CD1c-positive myeloid dendritic cell (primary cell): ENCODE measurements at regions not wholly inside any gene's neighbourhood (a gene's known extent, or its start where the extent isn't known, plus 50 kb on each side); places are given as distances from the start of the nearest gene placed in this dataset.

ENCODE experiments used
- DNase-seq: peaks from one replicate; pipeline ENCODE4 v3.0.0-alpha.2; 2016; ENCODE audit errors: extremely low spot score

- DNase-seq: no peak
These were observed 137.7 kb upstream of the MYOCD start for GRCh38 chr17:12528036-12528435.

DNA sequence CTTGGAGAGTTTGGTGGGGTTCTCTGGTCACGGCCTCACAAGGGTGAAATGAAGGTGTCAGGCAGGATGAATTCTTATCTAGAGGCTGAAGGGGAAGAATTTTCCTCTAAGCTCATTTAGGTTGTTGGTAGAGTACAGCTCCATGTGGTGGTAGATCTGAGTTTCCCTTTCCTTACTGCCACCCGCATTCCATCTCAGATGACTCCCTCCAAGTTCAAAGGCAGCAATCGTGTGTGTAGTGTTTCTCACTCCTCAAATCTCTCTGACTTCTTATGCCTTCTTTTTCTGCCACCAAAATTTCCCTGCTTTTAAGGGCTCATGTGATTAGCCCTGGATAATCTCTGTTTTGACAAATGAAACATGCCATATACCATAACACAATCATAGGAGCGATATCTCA is 135.5 kb upstream of the MYOCD start:
- no peak for DNase-seq

DNA sequence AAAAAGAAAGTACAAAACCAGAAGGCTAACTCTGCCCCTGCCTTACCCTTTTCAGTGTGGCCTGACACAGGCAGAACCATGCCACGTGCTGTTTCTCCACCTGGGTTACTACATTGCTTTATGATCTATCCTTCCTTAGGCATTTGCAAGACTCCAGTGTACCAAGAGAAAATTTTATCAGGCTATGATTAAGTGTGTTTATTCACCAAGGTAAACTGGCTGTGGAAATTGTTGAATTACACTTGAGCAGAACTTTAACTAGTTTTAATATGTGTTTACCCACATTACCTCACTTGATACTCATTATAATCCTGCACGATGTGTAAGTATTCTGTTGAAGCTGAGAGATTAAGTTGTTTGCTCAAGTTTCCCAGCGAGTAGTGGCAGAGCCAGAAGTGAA is 129.7 kb upstream of the MYOCD start:
- no peak for DNase-seq

DNA sequence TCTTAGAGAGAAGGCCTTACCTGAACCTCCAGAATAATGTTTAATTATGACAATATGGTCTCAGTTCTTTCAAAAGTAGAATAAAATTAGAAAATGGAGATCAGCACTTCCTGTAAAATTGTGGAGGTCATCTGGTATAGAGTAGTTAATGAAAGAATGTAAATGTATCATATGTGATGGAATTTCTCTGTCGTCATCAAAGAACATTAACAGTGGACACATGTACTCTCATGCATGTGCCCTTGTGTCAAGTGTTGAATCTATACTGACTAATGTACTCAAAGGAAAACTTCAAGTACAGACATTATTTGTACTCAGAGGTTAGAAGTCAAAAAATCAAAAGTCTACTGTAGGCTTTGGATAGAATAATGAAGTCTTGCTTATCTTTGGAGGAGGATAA is 129.2 kb upstream of the MYOCD start:
- DNase-seq: no peak

- no peak for DNase-seq
These were observed 128.3 kb upstream of the MYOCD start for GRCh38 chr17:12537436-12537835.

DNA sequence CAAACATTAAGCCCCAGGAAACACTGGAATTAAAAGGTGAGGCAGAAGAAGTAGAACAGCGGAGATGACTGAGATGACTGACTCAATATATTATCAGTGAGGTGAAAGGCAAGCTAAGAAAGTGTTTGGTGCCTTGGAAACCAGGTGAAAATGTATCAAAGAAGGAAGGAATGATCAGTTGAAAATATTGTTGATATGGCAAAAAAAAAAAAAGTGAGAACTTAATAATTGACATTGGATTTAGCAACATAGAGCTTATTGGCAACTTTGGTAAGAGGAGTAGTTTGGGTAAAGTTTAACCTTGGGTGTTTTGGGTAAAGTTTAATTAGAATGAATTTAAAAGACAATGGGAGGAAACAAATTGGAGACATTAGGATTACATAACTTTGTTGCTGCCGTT is 127.7 kb upstream of the MYOCD start:
- DNase-seq: no peak

GRCh38 chr17:12545877-12546513 is 119.7 kb upstream of the MYOCD start:
- peak; percentile 18 for DNase-seq

DNA sequence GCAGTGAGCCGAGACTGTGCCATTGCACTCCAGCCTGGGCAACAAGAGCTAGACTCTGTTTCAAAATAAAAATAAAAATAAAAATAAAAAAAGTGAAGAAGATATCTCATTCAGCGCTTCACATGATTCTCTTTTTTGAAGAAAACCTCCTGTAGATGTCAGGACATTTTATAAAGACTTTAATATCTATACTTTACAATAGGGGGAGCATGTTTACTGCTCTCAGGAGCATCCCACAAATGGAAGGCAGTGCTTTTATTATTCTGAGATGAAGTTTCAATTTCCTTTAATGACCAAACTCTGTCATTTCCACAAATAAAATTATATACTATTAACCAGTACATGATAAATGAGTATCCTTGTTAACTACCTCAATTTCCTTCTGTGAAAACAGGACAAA is 118.7 kb upstream of the MYOCD start:
- no peak for DNase-seq

DNA sequence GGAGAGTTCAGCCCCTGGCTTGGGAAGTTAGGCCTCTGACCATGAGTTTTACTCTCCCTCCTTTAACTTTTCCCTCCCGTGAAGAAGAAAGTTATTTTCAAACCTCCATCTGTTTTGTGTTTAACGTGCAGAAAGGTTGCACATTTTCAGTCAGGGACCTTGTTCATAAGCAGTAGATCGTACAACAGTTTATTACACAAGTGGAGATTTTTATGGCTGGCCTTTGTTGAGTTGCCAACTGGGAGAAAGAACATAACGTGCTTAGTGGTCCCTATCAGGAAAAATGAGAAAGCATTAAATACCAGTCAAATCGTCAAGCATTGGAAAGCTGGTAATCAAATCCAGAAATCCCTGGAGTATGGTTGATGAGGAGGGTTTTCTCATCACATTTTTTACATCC is 117.9 kb upstream of the MYOCD start:
- no peak for DNase-seq

DNA sequence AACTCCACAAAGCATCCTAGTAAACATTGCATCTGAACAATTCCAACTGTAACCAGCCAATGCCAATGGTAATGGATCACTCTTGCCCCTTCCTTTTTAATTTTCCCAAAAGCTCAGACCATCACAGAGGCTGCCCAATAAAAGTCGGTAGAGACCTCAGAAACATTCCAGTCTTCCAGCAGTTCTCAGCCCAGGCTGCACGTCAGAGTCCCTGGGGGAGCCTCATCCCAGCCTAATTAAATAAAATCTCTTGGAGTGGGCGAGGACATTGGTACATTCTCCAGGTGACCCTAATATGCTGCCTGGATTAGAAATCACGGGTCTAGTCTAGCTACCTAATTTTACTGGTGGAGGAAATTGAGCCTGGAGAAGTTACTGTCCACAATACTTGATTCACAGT is 117.1 kb upstream of the MYOCD start:
- no peak for DNase-seq

DNA sequence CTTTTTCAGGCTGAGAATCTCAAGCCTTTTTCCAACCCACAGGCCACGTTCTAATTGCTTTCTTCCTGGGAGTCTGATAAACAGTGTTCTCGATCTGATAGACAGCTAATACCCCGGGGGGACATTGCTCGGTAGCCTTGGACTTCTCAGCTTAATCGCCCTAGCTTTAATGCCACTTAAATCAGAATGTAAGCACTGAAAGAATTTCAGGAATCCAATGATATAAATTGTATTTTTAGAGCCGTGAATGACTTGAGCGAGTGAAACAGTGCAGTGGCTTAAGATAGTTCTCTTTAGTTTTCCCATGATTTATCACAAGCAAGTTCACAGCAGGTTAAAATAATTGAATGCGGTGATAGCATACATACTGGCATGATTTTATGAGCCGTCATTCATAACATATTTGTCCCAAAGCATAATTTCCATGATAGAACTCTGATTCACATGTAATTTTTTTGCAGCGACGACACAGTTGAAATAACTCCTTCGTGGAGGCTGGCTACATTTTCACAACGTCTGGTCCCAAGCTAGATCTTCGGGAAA is 116.1 kb upstream of the MYOCD start:
- no peak for DNase-seq

DNA sequence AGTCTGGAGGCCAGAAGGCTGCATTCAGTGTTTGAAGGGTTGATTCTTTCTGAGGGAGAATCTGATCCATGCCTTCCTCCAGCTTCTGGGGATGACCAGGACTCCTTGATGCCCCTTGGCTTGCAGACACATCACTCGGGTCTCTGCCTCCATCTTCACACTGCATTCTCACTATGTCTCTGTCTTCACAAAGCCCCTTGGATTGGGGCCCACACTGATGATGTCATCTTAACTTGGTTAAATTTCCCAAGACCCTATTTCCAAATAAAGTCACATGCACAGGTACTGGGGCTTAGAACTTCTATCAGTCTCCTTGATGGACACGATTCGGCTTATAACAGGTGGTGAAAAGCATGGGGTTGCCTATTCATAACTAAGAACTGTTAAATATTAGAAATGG is 112.1 kb upstream of the MYOCD start:
- DNase-seq: no peak

- no peak for DNase-seq
These were observed 111.4 kb upstream of the MYOCD start for GRCh38 chr17:12554251-12554650.

GRCh38 chr17:12566291-12566690 is 99.4 kb upstream of the MYOCD start:
- no peak for DNase-seq

- no peak for DNase-seq
These were observed 98.3 kb upstream of the MYOCD start for GRCh38 chr17:12567077-12568053.

DNA sequence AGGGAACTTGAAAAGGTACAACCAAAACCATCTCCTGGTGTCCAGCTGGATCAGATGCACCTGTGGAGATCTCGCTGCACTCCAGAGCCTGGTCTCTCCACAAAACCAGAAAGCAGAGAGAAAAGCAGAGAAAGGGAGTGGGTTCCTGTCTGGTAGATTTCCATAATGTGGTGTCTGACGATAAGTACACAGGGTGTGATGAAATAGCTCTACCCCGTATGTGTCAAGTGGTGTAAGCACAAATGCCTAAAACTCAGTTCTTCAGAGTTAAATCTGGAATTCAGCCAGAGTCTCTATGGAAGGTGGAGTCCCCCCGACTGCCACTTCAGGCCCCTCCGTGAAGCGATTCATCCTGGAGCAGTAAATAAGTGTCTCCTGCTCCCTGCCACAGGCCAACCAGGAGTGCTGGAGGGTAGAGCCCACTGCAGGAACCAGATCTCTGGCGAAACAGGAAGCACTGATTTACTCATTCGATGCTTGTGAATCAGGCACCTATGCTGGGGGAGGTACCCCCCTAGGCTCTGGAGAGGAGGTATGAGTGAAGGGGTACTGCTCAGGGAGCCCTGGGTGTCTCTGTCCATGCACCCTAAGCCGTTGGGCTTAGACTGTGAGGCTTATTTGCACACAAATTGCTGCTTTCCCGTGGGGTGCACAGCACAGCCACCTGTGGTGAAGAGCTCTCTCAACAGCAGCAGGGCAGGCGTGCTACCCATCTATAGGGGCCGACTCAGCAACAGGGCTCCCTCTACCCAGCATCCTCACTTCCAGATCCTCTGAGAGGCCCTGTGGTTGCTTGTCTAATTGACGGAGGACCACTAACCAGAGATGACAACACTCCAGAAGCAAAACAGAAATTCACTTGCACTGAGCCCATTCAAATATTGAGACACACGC is 97.1 kb upstream of the MYOCD start:
- no peak for DNase-seq

DNA sequence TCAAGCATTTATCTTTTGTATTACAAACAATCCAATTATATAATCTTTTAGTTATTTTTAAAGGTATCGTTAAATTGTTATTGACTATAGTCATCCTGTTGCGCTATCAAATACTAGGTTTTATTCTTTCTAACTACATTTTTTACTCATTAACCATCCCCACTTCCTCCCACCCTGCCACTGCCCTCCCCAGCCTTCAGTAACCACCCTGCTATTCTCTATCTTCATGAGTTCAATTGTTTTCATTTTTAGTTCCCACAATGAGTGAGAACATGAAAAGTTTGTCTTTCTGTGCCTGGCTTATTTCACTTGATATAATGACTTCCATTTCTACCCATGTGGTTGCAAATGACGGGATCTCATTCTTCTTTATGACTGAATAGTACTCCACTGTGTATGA is 94.1 kb upstream of the MYOCD start:
- no peak for DNase-seq

DNA sequence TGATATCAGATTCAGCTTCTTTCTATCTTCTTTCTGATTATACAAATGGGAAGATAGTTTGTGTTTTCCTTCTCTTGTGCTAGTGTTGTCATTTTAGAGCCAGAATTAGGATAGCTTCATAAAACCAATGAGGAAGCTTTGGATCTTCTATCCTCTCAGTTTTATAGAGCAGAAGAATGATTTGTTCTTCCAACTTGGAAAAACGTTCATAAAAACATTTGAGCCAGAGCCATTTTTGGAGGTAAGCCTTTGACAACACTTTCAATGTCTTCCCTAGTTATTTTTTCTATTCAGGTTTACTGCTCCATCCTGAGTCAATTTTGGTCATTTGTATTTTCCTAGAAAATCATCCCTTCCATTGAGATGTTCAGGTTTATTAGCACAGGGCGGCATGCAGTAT is 91.2 kb upstream of the MYOCD start:
- no peak for DNase-seq

GRCh38 chr17:12575641-12576040 is 90.0 kb upstream of the MYOCD start:
- no peak for DNase-seq

DNA sequence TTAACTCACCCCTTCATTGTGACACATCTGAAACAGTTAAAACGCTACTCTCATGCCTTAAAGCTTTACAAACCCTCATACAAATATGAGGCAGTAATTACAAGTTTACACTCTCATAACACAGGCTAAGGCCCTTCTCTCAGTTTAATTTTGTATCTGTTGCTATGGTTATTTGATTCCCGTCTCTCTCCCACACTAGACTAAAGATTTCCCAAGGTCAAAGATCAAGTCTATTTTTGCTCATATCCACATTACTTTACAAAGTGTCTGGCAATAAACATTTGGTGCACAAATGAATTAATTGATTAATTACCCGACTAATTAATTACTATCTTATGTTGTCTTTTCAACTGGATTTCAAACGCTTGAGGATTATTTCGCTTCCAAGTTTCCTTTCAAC is 86.4 kb upstream of the MYOCD start:
- no peak for DNase-seq

DNA sequence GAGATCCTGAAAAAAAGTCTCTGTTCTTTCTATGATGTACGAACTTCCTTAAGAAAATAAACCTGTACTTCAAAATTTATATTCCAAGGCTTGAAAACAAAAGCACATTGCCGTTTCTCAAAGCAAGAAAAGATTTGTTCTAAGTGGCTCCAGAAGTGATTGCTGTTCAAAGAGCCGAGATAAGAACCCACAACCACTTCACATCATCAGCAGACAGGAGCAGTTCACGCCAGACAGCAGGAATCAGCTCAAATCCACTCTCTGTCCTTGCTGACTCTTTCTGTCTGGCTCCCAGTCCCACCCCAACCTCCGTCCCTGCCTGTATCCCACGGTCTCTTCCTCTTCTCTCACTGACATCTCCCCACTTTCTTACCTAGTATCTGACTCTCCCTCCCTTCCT is 85.0 kb upstream of the MYOCD start:
- DNase-seq: no peak

DNA sequence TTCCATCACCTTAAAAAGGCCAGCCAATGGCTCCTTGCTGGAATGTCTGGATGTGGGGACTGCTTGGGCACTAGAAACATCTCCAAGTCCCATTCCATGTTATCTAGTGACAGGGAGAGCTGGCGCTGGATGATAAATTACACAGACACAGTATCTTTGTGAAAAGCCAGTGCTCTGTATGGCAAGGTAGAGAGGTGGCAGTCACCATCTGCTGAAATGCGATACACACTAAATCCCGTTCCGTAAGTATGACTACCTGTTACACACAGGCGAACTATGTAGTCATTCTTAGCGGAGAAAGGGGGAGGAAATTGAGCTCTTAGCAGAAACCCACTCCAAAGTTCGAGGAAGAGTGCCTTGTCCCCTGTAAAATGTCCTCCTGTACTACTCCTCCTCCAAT is 81.0 kb upstream of the MYOCD start:
- DNase-seq: no peak
